SKM-1 treated with dmso at 0.1 percent for 144 hours (cell line): ENCODE measurements at regions not wholly inside any gene's neighbourhood (a gene's known extent, or its start where the extent isn't known, plus 50 kb on each side); places are given as distances from the start of the nearest gene placed in this dataset.

Experiments used
- DNase-seq: peaks from one replicate; lab custom pipeline; 2025; ENCODE audit not compliant: unreplicated experiment; lab: John Stamatoyannopoulos, UW

- no peak for DNase-seq
Measured at GRCh38 chr14:29030970-29031369, 264.4 kb downstream of the FOXG1 start.

- no peak for DNase-seq
Measured at GRCh38 chr14:29035134-29035533, 268.5 kb downstream of the FOXG1 start.

- DNase-seq: no peak
Measured at GRCh38 chr14:29037411-29037810, 270.8 kb downstream of the FOXG1 start.

GRCh38 chr14:29039171-29039570 lies 272.6 kb downstream of the FOXG1 start:
- DNase-seq: no peak

- DNase-seq: no peak
Measured at GRCh38 chr14:29042551-29042950, 276.0 kb downstream of the FOXG1 start.

- DNase-seq: no peak
Measured at GRCh38 chr14:29043737-29044136, 277.1 kb downstream of the FOXG1 start.

GRCh38 chr14:29045237-29045636 lies 278.6 kb downstream of the FOXG1 start:
- no peak for DNase-seq

- DNase-seq: no peak
Measured at GRCh38 chr14:29054119-29054518, 287.5 kb downstream of the FOXG1 start.

GRCh38 chr14:29056041-29056566 lies 289.5 kb downstream of the FOXG1 start:
- DNase-seq: no peak

- DNase-seq: no peak
Measured at GRCh38 chr14:29061702-29062101, 295.1 kb downstream of the FOXG1 start.

- no peak for DNase-seq
Measured at GRCh38 chr14:29062466-29062865, 295.9 kb downstream of the FOXG1 start.

GRCh38 chr14:29062976-29063375 lies 296.4 kb downstream of the FOXG1 start:
- DNase-seq: no peak

- no peak for DNase-seq
Measured at GRCh38 chr14:29064305-29064900, 297.8 kb downstream of the FOXG1 start.

GRCh38 chr14:29069228-29069627 lies 302.6 kb downstream of the FOXG1 start:
- no peak for DNase-seq

- no peak for DNase-seq
Measured at GRCh38 chr14:29075761-29076160, 309.2 kb downstream of the FOXG1 start.

- DNase-seq: no peak
Measured at GRCh38 chr14:29077916-29078315, 311.3 kb downstream of the FOXG1 start.

GRCh38 chr14:29078810-29079522 lies 312.4 kb downstream of the FOXG1 start:
- peak; percentile 0 for DNase-seq

GRCh38 chr14:29085546-29085945 lies 319.0 kb downstream of the FOXG1 start:
- DNase-seq: no peak

- DNase-seq: no peak
Measured at GRCh38 chr14:29089849-29090248, 323.3 kb downstream of the FOXG1 start.

GRCh38 chr14:29092121-29092520 lies 325.5 kb downstream of the FOXG1 start:
- DNase-seq: no peak

GRCh38 chr14:29097476-29097875 lies 330.9 kb downstream of the FOXG1 start:
- no peak for DNase-seq

GRCh38 chr14:29098656-29099055 lies 332.1 kb downstream of the FOXG1 start:
- DNase-seq: no peak

- no peak for DNase-seq
Measured at GRCh38 chr14:29102266-29102665, 335.7 kb downstream of the FOXG1 start.
